HUES48 (cell line): ENCODE measurements at regions not wholly inside any gene's neighbourhood (a gene's known extent, or its start where the extent isn't known, plus 50 kb on each side); places are given as distances from the start of the nearest gene placed in this dataset.

Source experiments
- H3K27ac ChIP-seq: one replicate; pipeline ENCODE4 v1.7.0; 2013; ENCODE audit warnings: low read depth, low read length, inconsistent platforms
- H3K27me3 ChIP-seq: 2 replicates; pipeline ENCODE4 v1.6.1; 2013; ENCODE audit warnings: mild to moderate bottlenecking, low read length; ENCODE audit not compliant: control insufficient read depth, insufficient read depth
- H3K36me3 ChIP-seq: 2 replicates; pipeline ENCODE4 v1.6.1; 2013; ENCODE audit warnings: low read length; ENCODE audit not compliant: control insufficient read depth, insufficient read depth
- H3K4me1 ChIP-seq: 2 replicates; pipeline ENCODE4 v1.6.1; 2013; ENCODE audit warnings: mild to moderate bottlenecking, low read length; ENCODE audit not compliant: control insufficient read depth, insufficient read depth
- H3K4me3 ChIP-seq: 2 replicates; pipeline ENCODE4 v1.5.1; 2013; ENCODE audit warnings: mild to moderate bottlenecking, low read depth, low read length
- H3K9ac ChIP-seq: 2 replicates; pipeline ENCODE4 v1.6.1; 2013; ENCODE audit warnings: mild to moderate bottlenecking, low read depth, low read length, moderate library complexity
- H3K9me3 ChIP-seq: 2 replicates; pipeline ENCODE4 v1.6.1; 2013; ENCODE audit warnings: low read length; ENCODE audit not compliant: control insufficient read depth, insufficient read depth

DNA sequence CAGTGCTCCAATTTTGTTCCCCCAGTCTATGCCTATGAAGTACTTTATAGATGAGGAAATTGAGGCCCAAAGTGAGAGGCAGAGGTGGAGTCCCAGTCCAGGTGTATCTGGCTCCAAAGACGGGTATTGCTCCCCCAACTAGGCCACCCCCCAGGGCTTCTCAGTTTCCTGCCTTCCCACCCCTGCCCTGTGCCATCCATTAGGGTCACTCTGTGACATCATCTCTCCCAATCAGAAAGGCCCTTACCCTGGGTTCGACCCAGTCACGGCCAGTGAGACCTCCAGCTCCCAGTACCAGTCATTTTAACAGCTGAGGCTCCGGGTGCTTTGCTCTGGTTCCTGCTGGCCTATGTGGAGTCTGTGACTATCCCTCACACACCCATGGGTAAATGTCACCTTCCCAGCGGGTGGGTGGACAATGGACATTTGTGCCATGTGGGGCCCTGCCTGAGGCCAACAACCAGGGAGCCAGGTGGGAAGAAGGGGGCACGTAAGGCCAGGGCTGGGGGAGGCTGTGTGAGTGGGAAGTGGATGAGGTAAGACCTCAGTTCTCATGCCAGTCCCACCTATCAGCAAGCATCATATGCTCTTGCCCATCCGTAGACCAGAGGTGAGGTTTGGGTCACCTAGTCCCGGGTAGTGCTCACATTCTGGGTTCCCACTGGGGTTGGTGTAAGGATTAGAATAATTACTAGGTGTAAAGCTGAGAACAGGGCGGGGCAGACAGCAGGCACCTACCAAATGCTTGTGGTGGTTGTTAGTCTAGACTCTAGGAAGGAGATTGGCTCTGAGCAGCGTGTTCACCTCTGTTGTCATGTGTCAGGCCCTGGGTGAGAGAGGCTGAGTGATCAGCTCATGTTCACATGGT lies 685.9 kb downstream of the MATN1 start:
- Histone ChIP-seq H3K36me3 (no peaks in the 10 kb centered on the region), H3K27ac (no peak overlapping the region), H3K9ac (no peak overlapping the region), H3K4me1 (no peaks in the 10 kb centered on the region), H3K4me3 (no peak overlapping the region), H3K27me3 (no peaks in the 10 kb centered on the region), H3K9me3 (peaks cover 5% of the 10 kb centered on the region; the same call in 1 of the 2 replicates)

DNA sequence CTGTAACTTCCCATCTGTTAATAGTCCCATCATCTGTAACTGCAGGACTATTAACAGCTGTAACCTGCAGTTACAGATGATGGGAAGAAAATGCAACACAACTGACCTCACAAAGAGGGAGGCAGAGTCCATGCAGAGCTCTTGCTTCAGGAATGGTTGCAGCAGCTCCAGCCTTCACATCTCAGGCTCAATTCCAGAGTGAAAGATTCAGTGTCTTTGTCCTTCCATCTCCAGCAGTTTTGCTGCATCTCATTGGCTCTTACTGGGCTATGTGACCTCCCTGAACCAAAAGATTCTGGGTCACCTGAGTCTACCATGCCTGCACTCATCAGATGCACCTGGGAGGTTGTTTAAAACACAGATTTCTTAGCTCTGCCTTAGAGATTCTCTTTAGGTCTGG lies 686.7 kb downstream of the MATN1 start:
- H3K27ac ChIP-seq: no peak overlapping the region
- no peaks in the 10 kb centered on the region for H3K27me3 ChIP-seq
- H3K9me3 ChIP-seq: peaks cover 13% of the 10 kb centered on the region; the same call in 1 of the 2 replicates

DNA sequence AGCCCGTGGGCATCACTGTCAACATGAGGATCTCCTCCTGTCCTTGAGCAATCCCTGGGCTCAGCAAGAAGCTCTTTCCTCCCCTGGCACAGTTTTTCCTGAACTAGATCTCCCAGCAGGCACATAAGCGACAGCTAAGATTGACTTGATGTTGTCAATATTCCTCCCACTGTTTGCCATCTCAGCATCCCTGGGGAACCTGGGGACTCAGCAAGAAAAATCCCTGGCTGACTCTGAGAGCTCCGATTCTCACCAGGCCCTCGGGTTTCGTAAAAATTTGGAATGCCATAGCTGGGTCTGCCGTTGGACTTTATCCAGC lies 687.2 kb downstream of the MATN1 start:
- Histone ChIP-seq H3K36me3 (no peaks in the 10 kb centered on the region), H3K27ac (no peak overlapping the region), H3K9me3 (peaks cover 14% of the 10 kb centered on the region; the same call in 1 of the 2 replicates), H3K9ac (no peak overlapping the region), H3K4me3 (no peak overlapping the region), H3K4me1 (no peaks in the 10 kb centered on the region), H3K27me3 (no peaks in the 10 kb centered on the region)

More for the DNA sequence above, 686.7 kb downstream of the MATN1 start:
- Histone ChIP-seq H3K4me3 (no peak overlapping the region), H3K9ac (no peak overlapping the region), H3K4me1 (no peaks in the 10 kb centered on the region), H3K36me3 (no peaks in the 10 kb centered on the region)

DNA sequence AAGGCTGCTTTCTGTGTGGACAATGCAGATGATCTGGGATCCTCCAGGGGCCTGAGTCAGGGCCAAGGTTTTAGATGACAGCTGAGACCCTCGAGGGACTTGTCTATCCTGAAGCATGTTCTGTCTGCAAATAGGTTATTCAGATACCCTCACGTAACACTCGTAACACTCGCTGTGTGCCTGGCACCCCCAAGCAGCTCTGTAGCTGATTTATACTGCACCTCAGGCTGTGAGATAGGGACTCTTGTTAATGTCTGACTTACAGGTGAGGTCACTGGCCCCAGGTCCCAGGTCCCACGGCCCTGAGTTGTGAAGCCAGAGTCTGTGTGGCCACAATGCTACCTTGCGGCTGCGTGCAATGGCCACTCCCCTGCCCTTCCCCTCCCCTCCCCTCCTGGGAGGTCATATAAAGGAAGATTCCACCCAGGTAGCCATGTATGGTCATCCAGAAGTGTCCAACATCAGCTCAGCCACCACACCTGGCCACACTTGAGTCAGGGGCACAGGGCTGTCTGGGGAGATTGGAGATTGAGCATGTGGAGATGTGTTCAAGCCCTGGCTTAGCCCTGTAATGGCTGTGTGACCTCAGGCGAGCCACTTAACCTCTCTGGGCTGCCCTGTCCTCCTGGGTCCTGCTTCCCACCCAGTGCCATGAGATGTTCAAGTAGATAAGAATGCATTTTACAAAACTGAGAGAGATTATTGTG lies 687.7 kb downstream of the MATN1 start:
- Histone ChIP-seq H3K4me3 (no peak overlapping the region), H3K27ac (no peak overlapping the region), H3K27me3 (no peaks in the 10 kb centered on the region), H3K36me3 (no peaks in the 10 kb centered on the region), H3K9me3 (peaks cover 14% of the 10 kb centered on the region; the same call in 1 of the 2 replicates), H3K9ac (no peak overlapping the region), H3K4me1 (no peaks in the 10 kb centered on the region)

DNA sequence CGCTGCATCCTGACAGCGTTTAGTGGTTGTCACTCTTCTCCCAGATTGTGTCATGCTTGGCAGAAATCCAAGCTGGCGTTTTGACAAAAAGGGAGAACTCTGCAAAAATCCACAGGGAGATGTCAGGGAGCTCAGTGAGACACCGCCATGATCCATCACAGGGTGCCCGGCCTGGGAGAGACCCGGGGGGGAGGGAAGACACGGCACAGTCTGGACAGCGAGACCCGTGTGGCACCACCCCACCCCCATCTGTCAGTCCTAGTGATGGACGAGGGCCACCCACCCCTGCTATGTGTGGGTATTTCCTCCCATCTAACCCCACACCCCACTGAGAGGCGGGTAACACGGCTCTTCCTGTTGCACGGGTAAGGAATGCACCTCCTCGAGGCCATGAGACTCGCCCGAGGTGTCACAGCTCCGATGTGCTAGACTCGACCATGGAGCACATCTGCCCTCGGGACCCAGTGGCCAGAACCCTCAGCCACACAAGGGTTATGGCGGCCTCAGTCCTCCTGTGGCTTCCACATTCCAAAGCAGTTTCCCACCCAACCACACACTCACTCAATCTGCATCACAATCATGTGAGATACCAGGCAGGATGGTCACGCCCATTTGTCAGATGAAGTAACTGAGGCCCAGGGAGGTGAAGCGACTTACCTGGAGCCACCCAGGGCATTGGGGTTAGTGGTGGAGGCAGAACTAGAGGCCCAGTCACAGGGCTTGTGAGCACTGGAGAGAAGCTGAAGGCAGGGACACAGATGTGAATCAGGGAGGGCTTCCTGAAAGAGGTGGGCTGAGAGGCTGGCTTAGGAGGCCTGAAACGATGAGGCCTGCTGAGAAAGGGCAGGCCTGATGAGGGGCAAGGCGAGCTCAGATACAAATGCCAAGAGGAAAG lies 688.5 kb downstream of the MATN1 start:
- Histone ChIP-seq H3K4me1 (no peaks in the 10 kb centered on the region), H3K27me3 (no peaks in the 10 kb centered on the region), H3K4me3 (no peak overlapping the region), H3K9ac (no peak overlapping the region), H3K27ac (no peak overlapping the region), H3K9me3 (peaks cover 14% of the 10 kb centered on the region; the same call in 1 of the 2 replicates), H3K36me3 (no peaks in the 10 kb centered on the region)

DNA sequence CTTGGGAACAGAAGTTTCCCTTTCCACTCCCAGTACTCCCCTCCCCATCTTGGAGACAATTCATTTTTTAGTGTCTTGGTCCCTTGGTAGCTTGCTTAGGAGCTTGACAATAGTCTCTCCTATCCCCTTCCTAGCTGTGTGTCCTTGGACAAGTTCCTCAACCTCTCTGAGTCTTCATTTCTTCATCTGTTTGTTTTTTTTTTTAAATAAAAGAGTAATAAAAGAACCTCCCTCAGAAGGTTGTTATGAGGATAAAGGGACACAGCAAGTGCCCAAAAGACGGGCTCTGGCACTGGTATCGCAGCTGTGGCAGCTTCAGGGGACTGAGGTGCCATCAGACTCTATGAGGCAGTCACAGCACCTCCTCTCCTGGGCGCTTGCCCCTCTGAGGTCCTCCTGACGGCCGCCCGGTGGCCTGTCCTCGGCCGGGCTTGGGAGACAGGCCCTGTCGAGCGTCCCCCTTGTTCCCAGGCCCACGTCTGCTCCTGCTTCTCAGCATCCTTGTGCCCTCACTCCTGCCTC lies 689.2 kb downstream of the MATN1 start:
- Histone ChIP-seq H3K9me3 (peaks cover 14% of the 10 kb centered on the region; the same call in 1 of the 2 replicates), H3K27me3 (no peaks in the 10 kb centered on the region), H3K4me1 (no peaks in the 10 kb centered on the region), H3K36me3 (no peaks in the 10 kb centered on the region), H3K27ac (no peak overlapping the region), H3K4me3 (no peak overlapping the region), H3K9ac (no peak overlapping the region)

DNA sequence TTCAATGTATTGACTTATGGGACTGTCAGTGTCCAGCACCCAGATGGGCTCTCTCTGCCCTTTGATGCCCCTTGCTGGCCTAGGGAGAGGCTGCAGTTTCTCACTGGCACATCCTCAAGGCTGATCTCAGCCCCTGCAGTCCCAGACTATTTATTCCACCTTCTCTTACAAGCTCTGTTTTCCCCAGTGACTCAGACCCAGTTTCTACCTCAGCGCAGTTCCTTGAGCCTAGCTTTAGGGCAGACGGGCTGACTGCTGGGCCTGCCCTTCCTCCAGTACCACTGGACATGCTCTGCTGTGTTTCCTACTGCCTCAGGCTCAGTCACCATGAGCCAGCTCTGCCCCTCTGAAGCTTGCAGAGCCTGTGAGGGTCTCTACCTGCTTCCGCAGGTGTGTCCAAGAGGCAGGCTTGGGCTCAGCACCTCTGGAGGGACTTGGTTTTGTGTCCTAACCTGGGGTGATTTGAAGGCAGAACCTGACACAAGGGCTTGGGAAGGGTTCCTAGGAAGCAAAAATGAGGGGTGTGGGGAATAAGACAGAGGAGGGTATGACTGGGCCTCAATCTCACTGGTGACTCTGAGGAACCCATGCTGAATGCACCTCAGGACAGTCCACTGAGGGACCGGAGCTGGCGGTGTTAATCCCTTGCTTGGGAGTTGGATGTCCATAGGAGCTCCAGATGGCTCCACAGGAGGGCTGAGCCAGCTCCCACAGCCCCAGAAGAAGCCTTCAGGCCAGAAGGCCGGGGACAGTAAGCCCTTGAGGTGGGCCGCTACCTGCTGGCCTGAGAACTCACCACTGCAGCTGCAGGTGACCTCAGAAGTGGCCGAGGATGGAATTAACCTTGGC lies 689.9 kb downstream of the MATN1 start:
- no peaks in the 10 kb centered on the region for H3K4me1 ChIP-seq
- no peak overlapping the region for H3K9ac ChIP-seq
- no peaks in the 10 kb centered on the region for H3K27me3 ChIP-seq
- H3K9me3 ChIP-seq: peaks cover 14% of the 10 kb centered on the region; the same call in 1 of the 2 replicates
- no peaks in the 10 kb centered on the region for H3K36me3 ChIP-seq
- no peak overlapping the region for H3K4me3 ChIP-seq
- no peak overlapping the region for H3K27ac ChIP-seq

DNA sequence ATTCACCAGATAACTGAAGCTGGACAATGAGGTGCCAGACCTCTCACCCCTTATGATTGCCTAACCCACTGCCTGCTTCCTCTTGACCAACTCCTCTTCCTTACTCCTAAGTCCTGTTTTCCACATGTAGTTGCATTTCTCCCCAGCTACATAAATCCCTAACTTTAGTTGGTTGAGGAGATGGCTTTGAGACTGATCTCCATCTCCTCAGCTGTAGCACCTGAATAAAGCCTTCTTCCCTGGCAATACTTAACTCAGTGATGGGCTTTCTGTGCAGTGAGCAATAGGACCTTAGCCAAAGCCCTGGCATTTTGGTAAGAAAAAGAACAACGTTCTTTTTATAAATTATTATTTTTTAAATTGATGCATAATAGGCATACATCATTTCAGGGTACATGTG lies 691.1 kb downstream of the MATN1 start:
- Histone ChIP-seq H3K9me3 (peaks cover 14% of the 10 kb centered on the region; the same call in 1 of the 2 replicates), H3K9ac (no peak overlapping the region), H3K4me1 (no peaks in the 10 kb centered on the region), H3K4me3 (no peak overlapping the region), H3K36me3 (no peaks in the 10 kb centered on the region), H3K27ac (no peak overlapping the region), H3K27me3 (no peaks in the 10 kb centered on the region)

DNA sequence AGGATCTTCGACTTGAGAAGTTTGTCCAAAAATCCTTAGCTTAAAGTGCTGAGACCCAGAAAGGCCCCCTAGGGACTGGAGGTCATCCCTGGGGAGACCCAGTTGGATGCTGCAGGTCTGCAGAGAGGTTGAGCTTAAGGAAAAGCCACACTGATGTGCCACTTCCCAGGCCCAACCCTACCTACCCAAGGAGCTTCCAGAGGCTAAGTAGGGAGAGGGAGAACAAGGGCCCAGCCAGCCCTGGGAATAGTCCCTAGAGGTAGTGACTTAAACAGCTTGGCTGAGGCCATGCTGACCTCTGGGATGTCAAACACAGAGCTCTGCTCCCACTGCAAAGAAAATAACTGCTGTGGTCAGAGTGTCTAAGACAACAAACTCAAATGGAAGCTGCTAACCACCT lies 693.7 kb downstream of the MATN1 start:
- Histone ChIP-seq H3K9me3 (peaks cover 14% of the 10 kb centered on the region; the same call in 1 of the 2 replicates), H3K4me1 (no peaks in the 10 kb centered on the region), H3K9ac (no peak overlapping the region), H3K4me3 (no peak overlapping the region), H3K36me3 (no peaks in the 10 kb centered on the region), H3K27ac (no peak overlapping the region), H3K27me3 (no peaks in the 10 kb centered on the region)

DNA sequence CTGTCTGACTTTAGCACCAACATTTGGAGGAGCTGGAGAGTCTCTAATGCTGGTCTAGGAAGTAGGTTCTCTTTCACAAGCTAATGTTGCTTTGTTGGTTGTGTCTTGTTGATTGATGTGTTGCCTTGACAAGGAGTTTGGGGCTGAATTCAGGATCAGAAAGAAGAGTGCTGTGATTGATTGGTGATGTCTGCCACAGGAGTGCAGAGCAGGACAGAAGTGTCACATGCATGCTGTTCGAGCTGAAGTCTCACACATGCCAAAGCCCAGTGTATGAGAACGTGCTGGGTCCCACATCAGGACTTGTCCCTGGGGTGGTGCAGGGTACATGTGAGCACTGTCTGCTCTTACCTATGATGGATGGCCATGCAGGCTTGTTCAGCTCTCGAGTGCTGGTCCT lies 694.4 kb downstream of the MATN1 start:
- H3K9me3 ChIP-seq: peaks cover 14% of the 10 kb centered on the region; the same call in 1 of the 2 replicates
- H3K4me1 ChIP-seq: no peaks in the 10 kb centered on the region
- no peak overlapping the region for H3K4me3 ChIP-seq
- no peaks in the 10 kb centered on the region for H3K27me3 ChIP-seq
- H3K9ac ChIP-seq: no peak overlapping the region
- H3K36me3 ChIP-seq: no peaks in the 10 kb centered on the region
- no peak overlapping the region for H3K27ac ChIP-seq
